ENCODE measurements at regions not wholly inside any gene's neighbourhood (a gene's known extent, or its start where the extent isn't known, plus 50 kb on each side); places are given as distances from the start of the nearest gene placed in this dataset.

DNA sequence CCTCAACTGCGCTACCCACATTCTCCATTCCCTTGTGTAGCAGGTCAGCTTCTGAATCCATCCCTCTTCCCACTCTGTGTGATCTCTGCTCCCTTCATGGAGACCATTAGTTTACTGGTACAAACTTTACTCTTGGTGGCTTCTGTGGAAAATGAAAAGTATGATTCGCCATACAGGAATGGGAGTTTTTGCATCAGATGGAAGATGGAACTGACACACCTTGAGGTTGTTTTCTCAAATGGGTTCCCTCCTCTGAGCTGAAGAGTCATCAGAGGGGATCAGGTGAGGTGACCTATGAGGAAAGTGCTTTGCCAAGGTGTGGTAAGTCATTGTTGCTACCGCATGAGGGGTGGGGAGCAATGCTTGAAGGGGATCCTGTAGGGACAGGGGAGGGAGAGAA is 266.8 kb downstream of the INHBA start:
- TF ChIP-seq, protein P1, sequence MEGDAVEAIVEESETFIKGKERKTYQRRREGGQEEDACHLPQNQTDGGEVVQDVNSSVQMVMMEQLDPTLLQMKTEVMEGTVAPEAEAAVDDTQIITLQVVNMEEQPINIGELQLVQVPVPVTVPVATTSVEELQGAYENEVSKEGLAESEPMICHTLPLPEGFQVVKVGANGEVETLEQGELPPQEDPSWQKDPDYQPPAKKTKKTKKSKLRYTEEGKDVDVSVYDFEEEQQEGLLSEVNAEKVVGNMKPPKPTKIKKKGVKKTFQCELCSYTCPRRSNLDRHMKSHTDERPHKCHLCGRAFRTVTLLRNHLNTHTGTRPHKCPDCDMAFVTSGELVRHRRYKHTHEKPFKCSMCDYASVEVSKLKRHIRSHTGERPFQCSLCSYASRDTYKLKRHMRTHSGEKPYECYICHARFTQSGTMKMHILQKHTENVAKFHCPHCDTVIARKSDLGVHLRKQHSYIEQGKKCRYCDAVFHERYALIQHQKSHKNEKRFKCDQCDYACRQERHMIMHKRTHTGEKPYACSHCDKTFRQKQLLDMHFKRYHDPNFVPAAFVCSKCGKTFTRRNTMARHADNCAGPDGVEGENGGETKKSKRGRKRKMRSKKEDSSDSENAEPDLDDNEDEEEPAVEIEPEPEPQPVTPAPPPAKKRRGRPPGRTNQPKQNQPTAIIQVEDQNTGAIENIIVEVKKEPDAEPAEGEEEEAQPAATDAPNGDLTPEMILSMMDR (IDR thresholded peaks at IDR 0.05) = no peak
- no peak for TF ChIP-seq POLR2A (IDR thresholded peaks at IDR 0.05)
